ENCODE measurements at regions not wholly inside any gene's neighbourhood (a gene's known extent, or its start where the extent isn't known, plus 50 kb on each side); places are given as distances from the start of the nearest gene placed in this dataset.

GRCh38 chr3:191966556-191966955, 505.6 kb downstream of the PYDC2 start:
- no peak for TF ChIP-seq CTCF (IDR thresholded peaks at IDR 0.05; ENCODE audit: low read depth, low read length, missing input control)
- TF ChIP-seq RAD21 (IDR thresholded peaks at IDR 0.05) = no peak
- TF ChIP-seq EGR1 (IDR thresholded peaks at IDR 0.05; ENCODE audit: low read depth in 2 of 2) = no peak
- TF ChIP-seq SP1 (IDR thresholded peaks at IDR 0.05) = no peak
- TF ChIP-seq FOXA1 (IDR thresholded peaks at IDR 0.05) = no peak
- TF ChIP-seq GABPA (IDR thresholded peaks at IDR 0.05 in 1 of 2, conservative IDR thresholded peaks at IDR 0.05 in 1 of 2) = no peak
- TF ChIP-seq, protein P1, sequence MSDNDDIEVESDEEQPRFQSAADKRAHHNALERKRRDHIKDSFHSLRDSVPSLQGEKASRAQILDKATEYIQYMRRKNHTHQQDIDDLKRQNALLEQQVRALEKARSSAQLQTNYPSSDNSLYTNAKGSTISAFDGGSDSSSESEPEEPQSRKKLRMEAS (IDR thresholded peaks at IDR 0.05) = no peak

All from liver (tissue), 3 donors.